Liver (tissue), 2 donors: ENCODE measurements at regions not wholly inside any gene's neighbourhood (a gene's known extent, or its start where the extent isn't known, plus 50 kb on each side); places are given as distances from the start of the nearest gene placed in this dataset.

Source experiments
- CTCF ChIP-seq: fragments of 150-350 bp; IDR thresholded peaks from 2 replicates; pipeline ENCODE4 v1.5.1; 2017; ENCODE audit warnings: improper control_type of control experiment, low read depth, low read length; ENCODE audit not compliant: missing input control
- YY1 ChIP-seq: IDR thresholded peaks from 2 replicates; pipeline ENCODE4 v1.6.1; 2016; ENCODE audit warnings: antibody characterized with exemption, mild to moderate bottlenecking
- TF ChIP-seq, protein P1 (sequence below): IDR thresholded peaks from 2 replicates; pipeline ENCODE4 v1.6.1; 2016; ENCODE audit warnings: antibody characterized with exemption
- donor health status: healthy.

GRCh38 chr10:65235266-65235665, 1690.6 kb upstream of the LRRTM3 start:
- TF ChIP-seq CTCF (no peak), YY1 (no peak)
- TF ChIP-seq, protein P1, sequence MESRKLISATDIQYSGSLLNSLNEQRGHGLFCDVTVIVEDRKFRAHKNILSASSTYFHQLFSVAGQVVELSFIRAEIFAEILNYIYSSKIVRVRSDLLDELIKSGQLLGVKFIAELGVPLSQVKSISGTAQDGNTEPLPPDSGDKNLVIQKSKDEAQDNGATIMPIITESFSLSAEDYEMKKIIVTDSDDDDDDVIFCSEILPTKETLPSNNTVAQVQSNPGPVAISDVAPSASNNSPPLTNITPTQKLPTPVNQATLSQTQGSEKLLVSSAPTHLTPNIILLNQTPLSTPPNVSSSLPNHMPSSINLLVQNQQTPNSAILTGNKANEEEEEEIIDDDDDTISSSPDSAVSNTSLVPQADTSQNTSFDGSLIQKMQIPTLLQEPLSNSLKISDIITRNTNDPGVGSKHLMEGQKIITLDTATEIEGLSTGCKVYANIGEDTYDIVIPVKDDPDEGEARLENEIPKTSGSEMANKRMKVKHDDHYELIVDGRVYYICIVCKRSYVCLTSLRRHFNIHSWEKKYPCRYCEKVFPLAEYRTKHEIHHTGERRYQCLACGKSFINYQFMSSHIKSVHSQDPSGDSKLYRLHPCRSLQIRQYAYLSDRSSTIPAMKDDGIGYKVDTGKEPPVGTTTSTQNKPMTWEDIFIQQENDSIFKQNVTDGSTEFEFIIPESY, result no peak
